Mammary epithelial cell (primary cell): ENCODE measurements at regions not wholly inside any gene's neighbourhood (a gene's known extent, or its start where the extent isn't known, plus 50 kb on each side); places are given as distances from the start of the nearest gene placed in this dataset.

Source experiments
- CTCF ChIP-seq, 2 donors: IDR thresholded peaks in 1 of 2; conservative IDR thresholded peaks in 1 of 2; 2 replicates each; pipeline ENCODE4 v1.5.1; 2011 to 2012; ENCODE audit warnings: inconsistent platforms in 2 of 2, low read length in 2 of 2, mild to moderate bottlenecking in 2 of 2, control low read depth in 1 of 2, low read depth in 1 of 2; ENCODE audit not compliant: insufficient read depth in 1 of 2; ENCODE audit errors: extremely low read depth in 1 of 2
- EZH2 ChIP-seq: IDR thresholded peaks from 2 replicates; pipeline ENCODE4 v1.6.1; 2012; ENCODE audit warnings: low read length, inconsistent platforms, borderline replicate concordance

GRCh38 chr11:134474070-134474860 lies 62.2 kb upstream of the B3GAT1 start:
- no peak for TF ChIP-seq CTCF (conservative IDR thresholded peaks at IDR 0.05 in 1 of 2, IDR thresholded peaks at IDR 0.05 in 1 of 2; ENCODE audit: extremely low read depth in 1 of 2, insufficient read depth in 1 of 2, low read depth in 1 of 2, low read length in 2 of 2)
- no peak for TF ChIP-seq EZH2
